Activated CD4-positive, alpha-beta T cell treated with anti-CD3 and anti-CD28 coated beads, Interleukin-10, Interleukin-2, amounts not matched to agents 100 ng/mL and 50 ng/mL, durations not matched to agents 16 hours and 8 hours (primary cell): ENCODE measurements at regions not wholly inside any gene's neighbourhood (a gene's known extent, or its start where the extent isn't known, plus 50 kb on each side); places are given as distances from the start of the nearest gene placed in this dataset.
"Not testable (repeated sequence)": the region's sequence is repeated elsewhere in the genome, so short reads cannot be mapped to it uniquely, and the experiment has no call there.

ENCODE experiments used
- DNase-seq: peaks from one replicate; pipeline ENCODE4 v3.0.0-alpha.2; 2020

- not testable (repeated sequence) for DNase-seq
These were observed 284.9 kb upstream of the FRG1 start for GRCh38 chr4:189655817-189656216.

- no peak for DNase-seq
These were observed 284.0 kb upstream of the FRG1 start for GRCh38 chr4:189656641-189657040.

GRCh38 chr4:189658259-189658658 lies 282.4 kb upstream of the FRG1 start:
- not testable (repeated sequence) for DNase-seq

- not testable (repeated sequence) for DNase-seq
These were observed 281.8 kb upstream of the FRG1 start for GRCh38 chr4:189658831-189659230.

- peak; percentile 26 for DNase-seq
These were observed 281.4 kb upstream of the FRG1 start for GRCh38 chr4:189659287-189659686.

GRCh38 chr4:189660722-189661360 lies 279.8 kb upstream of the FRG1 start:
- DNase-seq: no peak

GRCh38 chr4:189664693-189665250 lies 275.9 kb upstream of the FRG1 start:
- DNase-seq: no peak

GRCh38 chr4:189665712-189666305 lies 274.9 kb upstream of the FRG1 start:
- not testable (repeated sequence) for DNase-seq

GRCh38 chr4:189667386-189667785 lies 273.3 kb upstream of the FRG1 start:
- DNase-seq: not testable (repeated sequence)

- not testable (repeated sequence) for DNase-seq
These were observed 242.9 kb upstream of the FRG1 start for GRCh38 chr4:189697675-189698245.

GRCh38 chr4:189703000-189703399 lies 237.7 kb upstream of the FRG1 start:
- DNase-seq: not testable (repeated sequence)

- DNase-seq: not testable (repeated sequence)
These were observed 233.9 kb upstream of the FRG1 start for GRCh38 chr4:189706821-189707220.

- DNase-seq: not testable (repeated sequence)
These were observed 233.4 kb upstream of the FRG1 start for GRCh38 chr4:189707227-189707626.

- not testable (repeated sequence) for DNase-seq
These were observed 228.7 kb upstream of the FRG1 start for GRCh38 chr4:189711956-189712355.

GRCh38 chr4:189721016-189721993 lies 219.4 kb upstream of the FRG1 start:
- not testable (repeated sequence) for DNase-seq

GRCh38 chr4:189722324-189723003 lies 218.2 kb upstream of the FRG1 start:
- not testable (repeated sequence) for DNase-seq

- DNase-seq: not testable (repeated sequence)
These were observed 212.6 kb upstream of the FRG1 start for GRCh38 chr4:189727982-189728638.

GRCh38 chr4:189731989-189732388 lies 208.7 kb upstream of the FRG1 start:
- not testable (repeated sequence) for DNase-seq

- not testable (repeated sequence) for DNase-seq
These were observed 207.2 kb upstream of the FRG1 start for GRCh38 chr4:189733507-189733906.

- not testable (repeated sequence) for DNase-seq
These were observed 205.9 kb upstream of the FRG1 start for GRCh38 chr4:189734648-189735267.

- not testable (repeated sequence) for DNase-seq
These were observed 204.0 kb upstream of the FRG1 start for GRCh38 chr4:189736656-189737055.
